ENCODE measurements at regions not wholly inside any gene's neighbourhood (a gene's known extent, or its start where the extent isn't known, plus 50 kb on each side); places are given as distances from the start of the nearest gene placed in this dataset.
"Not testable (repeated sequence)": the region's sequence is repeated elsewhere in the genome, so short reads cannot be mapped to it uniquely, and the experiment has no call there.

GRCh38 chr1:38725321-38725961, 134.1 kb downstream of the RRAGC start:
- ATAC-seq; intact Hi-C loops (cut with micrococcal nuclease); DNase-seq: not testable (repeated sequence)

- intact Hi-C loops (cut with micrococcal nuclease), result no loop called here
- no peak for ATAC-seq
- DNase-seq, result no peak
Measured at GRCh38 chr1:38724160-38725131, 135.1 kb downstream of the RRAGC start.

- no peak for DNase-seq
- intact Hi-C loops (cut with micrococcal nuclease), result no loop called here
- no peak for ATAC-seq
Measured at GRCh38 chr1:38721816-38722215, 137.8 kb downstream of the RRAGC start.

GRCh38 chr1:38719880-38720279, 139.7 kb downstream of the RRAGC start:
- ATAC-seq, result no peak
- no peak for DNase-seq
- intact Hi-C loops (cut with micrococcal nuclease), result no loop called here

- DNase-seq (no peak), ATAC-seq (no peak)
- intact Hi-C loops (cut with micrococcal nuclease), result no loop called here
Measured at GRCh38 chr1:38718031-38718430, 141.5 kb downstream of the RRAGC start.

GRCh38 chr1:38716229-38716628, 143.3 kb downstream of the RRAGC start:
- intact Hi-C loops (cut with micrococcal nuclease), result no loop called here
- ATAC-seq (no peak), DNase-seq (no peak)

- intact Hi-C loops (cut with micrococcal nuclease), result no loop called here
- no peak for ATAC-seq
- no peak for DNase-seq
Measured at GRCh38 chr1:38715415-38715814, 144.2 kb downstream of the RRAGC start.

- intact Hi-C loops (cut with micrococcal nuclease), result no loop called here
- ATAC-seq (no peak), DNase-seq (no peak)
Measured at GRCh38 chr1:38712046-38712445, 147.5 kb downstream of the RRAGC start.

GRCh38 chr1:38708701-38709258, 150.8 kb downstream of the RRAGC start:
- intact Hi-C loops (cut with micrococcal nuclease), result no loop called here
- ATAC-seq (no peak), DNase-seq (no peak)

GRCh38 chr1:38701088-38701487, 158.5 kb downstream of the RRAGC start:
- no peak for DNase-seq
- no peak for ATAC-seq
- intact Hi-C loops (cut with micrococcal nuclease), result no loop called here

- ATAC-seq (no peak), DNase-seq (no peak)
- intact Hi-C loops (cut with micrococcal nuclease), result no loop called here
Measured at GRCh38 chr1:38700077-38700470, 159.5 kb downstream of the RRAGC start.

GRCh38 chr1:38699330-38700076, 160.1 kb downstream of the RRAGC start:
- ATAC-seq, result no peak
- no peak for DNase-seq
- intact Hi-C loops (cut with micrococcal nuclease), result no loop called here

- DNase-seq, result no peak
- intact Hi-C loops (cut with micrococcal nuclease), result no loop called here
- no peak for ATAC-seq
Measured at GRCh38 chr1:38697387-38697786, 162.2 kb downstream of the RRAGC start.

GRCh38 chr1:38696371-38696770, 163.2 kb downstream of the RRAGC start:
- no peak for ATAC-seq
- no peak for DNase-seq
- intact Hi-C loops (cut with micrococcal nuclease), result no loop called here

- DNase-seq (no peak), ATAC-seq (no peak)
Measured at GRCh38 chr1:38693759-38694158, 165.8 kb downstream of the RRAGC start.

GRCh38 chr1:38693031-38693430, 166.5 kb downstream of the RRAGC start:
- ATAC-seq, result no peak
- DNase-seq, result no peak
- intact Hi-C loops (cut with micrococcal nuclease), result no loop called here

More at GRCh38 chr1:38693759-38694158, 165.8 kb downstream of the RRAGC start:
- intact Hi-C loops (cut with micrococcal nuclease), result no loop called here

GRCh38 chr1:38690790-38691449, 168.7 kb downstream of the RRAGC start:
- intact Hi-C loops (cut with micrococcal nuclease), result no loop called here

GRCh38 chr1:38686927-38687255, 172.7 kb downstream of the RRAGC start:
- no peak for ATAC-seq

More at GRCh38 chr1:38690790-38691449, 168.7 kb downstream of the RRAGC start:
- no peak for ATAC-seq
- DNase-seq, result no peak

More at GRCh38 chr1:38686927-38687255, 172.7 kb downstream of the RRAGC start:
- intact Hi-C loops (cut with micrococcal nuclease), result no loop called here
- no peak for DNase-seq

Data from left ventricle myocardium superior (tissue), 1 donor.